Liver (tissue), 8 donors: ENCODE measurements at regions not wholly inside any gene's neighbourhood (a gene's known extent, or its start where the extent isn't known, plus 50 kb on each side); places are given as distances from the start of the nearest gene placed in this dataset.
"Not testable (repeated sequence)": the region's sequence is repeated elsewhere in the genome, so short reads cannot be mapped to it uniquely, and the experiment has no call there.

Experiments
- DNase-seq: peaks from one replicate; pipeline ENCODE4 v3.0.0-alpha.2; 2017; ENCODE audit warnings: low spot score
- H3K27ac ChIP-seq, 2 donors: one replicate each; pipeline ENCODE4 v1.7.0; 2013; ENCODE audit warnings: inconsistent platforms in 2 of 2, low read length in 2 of 2, control low read depth in 1 of 2, low read depth in 1 of 2, mild to moderate bottlenecking in 1 of 2
- H3K27me3 ChIP-seq, 4 donors: one replicate each; pipeline versions ENCODE4 v1.6.1 to v1.7.0; 2013; ENCODE audit warnings: low read length in 3 of 4, inconsistent platforms in 1 of 4, mild to moderate bottlenecking in 1 of 4, moderate library complexity in 1 of 4; ENCODE audit not compliant: control insufficient read depth in 4 of 4, insufficient read depth in 4 of 4
- H3K36me3 ChIP-seq, 4 donors: one replicate each; pipeline versions ENCODE4 v1.6.1 to v1.7.0; 2013; ENCODE audit warnings: low read length in 3 of 4, mild to moderate bottlenecking in 3 of 4, low read depth in 1 of 4, moderate library complexity in 1 of 4; ENCODE audit not compliant: control insufficient read depth in 4 of 4, insufficient read depth in 3 of 4
- H3K4me1 ChIP-seq, 4 donors: one replicate each; pipeline versions ENCODE4 v1.6.1 to v1.7.0; 2013; ENCODE audit warnings: low read length in 3 of 4, mild to moderate bottlenecking in 3 of 4, moderate library complexity in 1 of 4; ENCODE audit not compliant: control insufficient read depth in 4 of 4, insufficient read depth in 4 of 4
- H3K4me3 ChIP-seq, 3 donors: one replicate each; pipeline versions ENCODE4 v1.6.1 to v1.7.0; 2013; ENCODE audit warnings: low read length in 3 of 3, control low read depth in 1 of 3, low read depth in 1 of 3, mild to moderate bottlenecking in 1 of 3
- H3K9ac ChIP-seq, 2 donors: one replicate each; pipeline ENCODE4 v1.7.0; 2013; ENCODE audit warnings: low read length in 2 of 2, mild to moderate bottlenecking in 2 of 2, moderate library complexity in 2 of 2, control low read depth in 1 of 2, low read depth in 1 of 2
- H3K9me3 ChIP-seq, 4 donors: one replicate each; pipeline versions ENCODE4 v1.6.1 to v1.7.0; 2013; ENCODE audit warnings: low read length in 3 of 4; ENCODE audit not compliant: control insufficient read depth in 4 of 4
- EGR1 ChIP-seq, 2 donors: IDR thresholded peaks; 2 replicates each; pipeline ENCODE4 v1.6.1; 2016 to 2018; ENCODE audit warnings: antibody characterized with exemption in 2 of 2, low read depth in 2 of 2
- FOXA1 ChIP-seq: IDR thresholded peaks from 2 replicates; pipeline ENCODE4 v1.6.1; 2016; ENCODE audit warnings: antibody characterized with exemption
- FOXA2 ChIP-seq: IDR thresholded peaks from 2 replicates; pipeline ENCODE4 v1.6.1; 2016; ENCODE audit warnings: antibody characterized with exemption
- GABPA ChIP-seq, 2 donors: IDR thresholded peaks in 1 of 2; conservative IDR thresholded peaks in 1 of 2; 2 replicates each; pipeline ENCODE4 v1.6.1; 2016; ENCODE audit warnings: antibody characterized with exemption in 2 of 2, mild to moderate bottlenecking in 1 of 2, moderate library complexity in 1 of 2
- HNF4A ChIP-seq, 2 donors: conservative IDR thresholded peaks; 2 replicates each; pipeline ENCODE4 v1.6.1; 2016; ENCODE audit warnings: antibody characterized with exemption in 2 of 2, mild to moderate bottlenecking in 2 of 2
- HNF4G ChIP-seq: IDR thresholded peaks from 2 replicates; pipeline ENCODE4 v1.6.1; 2016; ENCODE audit warnings: antibody characterized with exemption
- JUND ChIP-seq, 2 donors: IDR thresholded peaks; 2 replicates each; pipeline ENCODE4 v1.6.1; 2016; ENCODE audit warnings: antibody characterized with exemption in 2 of 2
- NR2F2 ChIP-seq: IDR thresholded peaks from 2 replicates; pipeline ENCODE4 v1.6.1; 2016; ENCODE audit warnings: antibody characterized with exemption
- RAD21 ChIP-seq, 2 donors: IDR thresholded peaks; 2 replicates each; pipeline ENCODE4 v1.6.1; 2016; ENCODE audit warnings: antibody characterized with exemption in 2 of 2, mild to moderate bottlenecking in 2 of 2
- RXRA ChIP-seq, 2 donors: IDR thresholded peaks; 2 replicates each; pipeline ENCODE4 v1.6.1; 2017 to 2018; ENCODE audit warnings: antibody characterized with exemption in 2 of 2, mild to moderate bottlenecking in 1 of 2
- SP1 ChIP-seq: IDR thresholded peaks from 2 replicates; pipeline ENCODE4 v1.6.1; 2018; ENCODE audit warnings: antibody characterized with exemption, mild to moderate bottlenecking
- TAF1 ChIP-seq: conservative IDR thresholded peaks from 2 replicates; pipeline ENCODE4 v1.6.1; 2016; ENCODE audit warnings: antibody characterized with exemption, mild to moderate bottlenecking
- YY1 ChIP-seq: IDR thresholded peaks from 2 replicates; pipeline ENCODE4 v1.6.1; 2016; ENCODE audit warnings: antibody characterized with exemption, mild to moderate bottlenecking
- WGBS: extraction: QIAGEN DNeasy Blood & Tissue Kit; methylation state at CpG from one replicate; pipeline ENCODE4 v1.1.7; 2013; 5-methylcytosine and 5-hydroxymethylcytosine counted together
- TF ChIP-seq, protein P1 (sequence below): IDR thresholded peaks from 2 replicates; pipeline ENCODE4 v1.6.1; 2016; ENCODE audit warnings: antibody characterized with exemption
- TF ChIP-seq, protein P2 (sequence below): IDR thresholded peaks from 2 replicates; pipeline ENCODE4 v1.6.1; 2016; ENCODE audit warnings: antibody characterized with exemption
- TF ChIP-seq, protein P3 (sequence below): IDR thresholded peaks from 2 replicates; pipeline ENCODE4 v1.6.1; 2016; ENCODE audit warnings: antibody characterized with exemption
- TF ChIP-seq, protein P4 (sequence below): IDR thresholded peaks from 2 replicates; pipeline ENCODE4 v1.6.1; 2016; ENCODE audit warnings: antibody characterized with exemption, mild to moderate bottlenecking
- TF ChIP-seq, protein P5 (sequence below): fragments of 150-350 bp; IDR thresholded peaks from 2 replicates; pipeline ENCODE4 v1.5.1; 2017; ENCODE audit warnings: improper control_type of control experiment, low read depth, low read length; ENCODE audit not compliant: missing input control
- donor health status: healthy.
- donor health status: healthy.
- donor health status: healthy.
- donor health status: healthy.
- donor health status: healthy.

DNA sequence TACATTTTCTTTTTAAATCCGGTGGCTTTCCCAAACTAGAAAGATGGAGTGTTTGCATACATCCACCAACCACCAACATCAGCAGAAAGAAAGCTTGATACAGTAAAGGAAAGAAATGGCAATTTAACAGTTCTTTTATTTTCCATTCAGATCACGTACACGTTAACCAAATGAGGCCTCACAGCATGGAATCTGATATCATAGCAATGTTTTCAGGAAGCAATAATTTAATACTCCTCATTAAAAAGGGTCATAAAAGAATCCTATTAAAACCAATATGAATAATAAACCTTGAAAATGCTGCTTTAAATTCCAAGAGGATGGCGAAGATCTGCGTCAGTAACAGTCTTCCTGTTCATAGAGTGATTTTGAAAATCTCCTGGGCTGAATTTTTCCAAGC, 1562.1 kb downstream of the KHDRBS2 start:
- WGBS, result 87% methylated on average over 5 of the region's 5 CpGs
- H3K9me3 ChIP-seq, H3K4me1 ChIP-seq, H3K27ac ChIP-seq, H3K27me3 ChIP-seq, H3K9ac ChIP-seq, DNase-seq, H3K36me3 ChIP-seq, H3K4me3 ChIP-seq: not testable (repeated sequence)

DNA sequence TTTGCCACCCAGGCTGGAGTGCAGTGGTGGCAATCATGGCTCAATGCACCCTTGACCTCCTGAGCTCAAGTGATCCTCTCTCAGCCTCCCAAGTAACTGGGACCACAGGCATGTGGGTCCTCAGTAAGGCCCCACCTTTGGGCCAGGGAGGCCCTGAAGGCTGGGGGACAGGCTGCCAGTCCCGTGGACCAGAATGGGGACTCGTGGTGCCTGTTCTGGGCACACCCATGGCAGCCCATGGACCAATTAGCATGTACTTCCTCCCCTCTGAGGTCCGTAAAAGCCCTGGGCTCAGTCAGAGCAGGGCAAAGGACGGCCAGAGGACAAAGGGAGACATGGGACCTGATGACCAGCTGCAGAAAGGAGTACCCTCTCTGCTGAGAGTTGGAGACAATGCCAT, 1590.8 kb downstream of the KHDRBS2 start:
- WGBS, result 76% methylated on average over 4 of the region's 4 CpGs
- no peak overlapping the region for H3K9ac ChIP-seq
- no peak overlapping the region for H3K4me3 ChIP-seq
- peaks cover 0 to 3% (median 2%) of the 10 kb centered on the region in 4 donors for H3K9me3 ChIP-seq
- no peaks in the 10 kb centered on the region for H3K4me1 ChIP-seq
- no peak for TF ChIP-seq HNF4A (conservative IDR thresholded peaks at IDR 0.05)
- TF ChIP-seq YY1, result no peak
- TF ChIP-seq TAF1, result no peak
- no peak for TF ChIP-seq RXRA (IDR thresholded peaks at IDR 0.05)
- TF ChIP-seq, protein P1, sequence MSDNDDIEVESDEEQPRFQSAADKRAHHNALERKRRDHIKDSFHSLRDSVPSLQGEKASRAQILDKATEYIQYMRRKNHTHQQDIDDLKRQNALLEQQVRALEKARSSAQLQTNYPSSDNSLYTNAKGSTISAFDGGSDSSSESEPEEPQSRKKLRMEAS, result no peak
- TF ChIP-seq, protein P2, sequence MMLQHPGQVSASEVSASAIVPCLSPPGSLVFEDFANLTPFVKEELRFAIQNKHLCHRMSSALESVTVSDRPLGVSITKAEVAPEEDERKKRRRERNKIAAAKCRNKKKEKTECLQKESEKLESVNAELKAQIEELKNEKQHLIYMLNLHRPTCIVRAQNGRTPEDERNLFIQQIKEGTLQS, result no peak
- TF ChIP-seq JUND (IDR thresholded peaks at IDR 0.05), result no peak
- no peak for TF ChIP-seq EGR1 (IDR thresholded peaks at IDR 0.05; ENCODE audit: low read depth in 2 of 2)
- no peak for TF ChIP-seq FOXA2
- no peak for TF ChIP-seq HNF4G
- no peak for TF ChIP-seq FOXA1
- TF ChIP-seq RAD21 (IDR thresholded peaks at IDR 0.05), result no peak
- TF ChIP-seq, protein P3, sequence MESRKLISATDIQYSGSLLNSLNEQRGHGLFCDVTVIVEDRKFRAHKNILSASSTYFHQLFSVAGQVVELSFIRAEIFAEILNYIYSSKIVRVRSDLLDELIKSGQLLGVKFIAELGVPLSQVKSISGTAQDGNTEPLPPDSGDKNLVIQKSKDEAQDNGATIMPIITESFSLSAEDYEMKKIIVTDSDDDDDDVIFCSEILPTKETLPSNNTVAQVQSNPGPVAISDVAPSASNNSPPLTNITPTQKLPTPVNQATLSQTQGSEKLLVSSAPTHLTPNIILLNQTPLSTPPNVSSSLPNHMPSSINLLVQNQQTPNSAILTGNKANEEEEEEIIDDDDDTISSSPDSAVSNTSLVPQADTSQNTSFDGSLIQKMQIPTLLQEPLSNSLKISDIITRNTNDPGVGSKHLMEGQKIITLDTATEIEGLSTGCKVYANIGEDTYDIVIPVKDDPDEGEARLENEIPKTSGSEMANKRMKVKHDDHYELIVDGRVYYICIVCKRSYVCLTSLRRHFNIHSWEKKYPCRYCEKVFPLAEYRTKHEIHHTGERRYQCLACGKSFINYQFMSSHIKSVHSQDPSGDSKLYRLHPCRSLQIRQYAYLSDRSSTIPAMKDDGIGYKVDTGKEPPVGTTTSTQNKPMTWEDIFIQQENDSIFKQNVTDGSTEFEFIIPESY, result no peak
- TF ChIP-seq, protein P4, sequence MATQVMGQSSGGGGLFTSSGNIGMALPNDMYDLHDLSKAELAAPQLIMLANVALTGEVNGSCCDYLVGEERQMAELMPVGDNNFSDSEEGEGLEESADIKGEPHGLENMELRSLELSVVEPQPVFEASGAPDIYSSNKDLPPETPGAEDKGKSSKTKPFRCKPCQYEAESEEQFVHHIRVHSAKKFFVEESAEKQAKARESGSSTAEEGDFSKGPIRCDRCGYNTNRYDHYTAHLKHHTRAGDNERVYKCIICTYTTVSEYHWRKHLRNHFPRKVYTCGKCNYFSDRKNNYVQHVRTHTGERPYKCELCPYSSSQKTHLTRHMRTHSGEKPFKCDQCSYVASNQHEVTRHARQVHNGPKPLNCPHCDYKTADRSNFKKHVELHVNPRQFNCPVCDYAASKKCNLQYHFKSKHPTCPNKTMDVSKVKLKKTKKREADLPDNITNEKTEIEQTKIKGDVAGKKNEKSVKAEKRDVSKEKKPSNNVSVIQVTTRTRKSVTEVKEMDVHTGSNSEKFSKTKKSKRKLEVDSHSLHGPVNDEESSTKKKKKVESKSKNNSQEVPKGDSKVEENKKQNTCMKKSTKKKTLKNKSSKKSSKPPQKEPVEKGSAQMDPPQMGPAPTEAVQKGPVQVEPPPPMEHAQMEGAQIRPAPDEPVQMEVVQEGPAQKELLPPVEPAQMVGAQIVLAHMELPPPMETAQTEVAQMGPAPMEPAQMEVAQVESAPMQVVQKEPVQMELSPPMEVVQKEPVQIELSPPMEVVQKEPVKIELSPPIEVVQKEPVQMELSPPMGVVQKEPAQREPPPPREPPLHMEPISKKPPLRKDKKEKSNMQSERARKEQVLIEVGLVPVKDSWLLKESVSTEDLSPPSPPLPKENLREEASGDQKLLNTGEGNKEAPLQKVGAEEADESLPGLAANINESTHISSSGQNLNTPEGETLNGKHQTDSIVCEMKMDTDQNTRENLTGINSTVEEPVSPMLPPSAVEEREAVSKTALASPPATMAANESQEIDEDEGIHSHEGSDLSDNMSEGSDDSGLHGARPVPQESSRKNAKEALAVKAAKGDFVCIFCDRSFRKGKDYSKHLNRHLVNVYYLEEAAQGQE, result no peak
- H3K27ac ChIP-seq, result no peak overlapping the region
- DNase-seq, result no peak
- H3K36me3 ChIP-seq, result no peaks in the 10 kb centered on the region
- H3K27me3 ChIP-seq, result no peaks in the 10 kb centered on the region

DNA sequence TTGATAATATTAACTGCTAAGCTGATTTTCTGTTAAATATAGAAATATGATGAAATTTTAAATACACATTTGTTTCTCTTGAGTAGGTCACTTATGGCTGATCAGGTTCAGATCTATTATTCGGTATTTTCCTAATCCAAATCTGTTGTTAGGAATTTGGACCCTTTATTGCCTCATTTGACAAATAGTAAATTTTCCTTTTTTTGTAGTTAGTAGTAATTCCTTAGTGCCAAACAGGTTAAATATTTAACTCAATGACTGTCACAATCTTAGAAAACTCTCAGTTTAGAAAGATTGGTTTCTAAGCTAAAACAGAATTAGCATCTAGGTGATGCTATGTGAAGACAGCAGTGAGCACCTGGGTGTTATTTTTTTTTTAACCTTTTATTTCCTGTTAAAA, 1598.9 kb downstream of the KHDRBS2 start:
- Histone ChIP-seq H3K4me1 (no peaks in the 10 kb centered on the region), H3K36me3 (no peaks in the 10 kb centered on the region), H3K27ac (no peak overlapping the region), H3K27me3 (no peaks in the 10 kb centered on the region), H3K4me3 (no peak overlapping the region), H3K9ac (no peak overlapping the region), H3K9me3 (peaks cover 0 to 3% (median 0%) of the 10 kb centered on the region in 4 donors)
- DNase-seq, result no peak
- WGBS, result 32% methylated on average over 1 of the region's 1 CpG
- TF ChIP-seq NR2F2 (no peak), GABPA (IDR thresholded peaks at IDR 0.05 in 1 of 2, conservative IDR thresholded peaks at IDR 0.05 in 1 of 2) (no peak), RAD21 (IDR thresholded peaks at IDR 0.05) (peak in 1 of 2 donors; percentile 6), HNF4A (conservative IDR thresholded peaks at IDR 0.05) (peak in 1 of 2 donors; percentile 73), SP1 (no peak), TAF1 (no peak)
- TF ChIP-seq, protein P4, result no peak
- TF ChIP-seq, protein P5, sequence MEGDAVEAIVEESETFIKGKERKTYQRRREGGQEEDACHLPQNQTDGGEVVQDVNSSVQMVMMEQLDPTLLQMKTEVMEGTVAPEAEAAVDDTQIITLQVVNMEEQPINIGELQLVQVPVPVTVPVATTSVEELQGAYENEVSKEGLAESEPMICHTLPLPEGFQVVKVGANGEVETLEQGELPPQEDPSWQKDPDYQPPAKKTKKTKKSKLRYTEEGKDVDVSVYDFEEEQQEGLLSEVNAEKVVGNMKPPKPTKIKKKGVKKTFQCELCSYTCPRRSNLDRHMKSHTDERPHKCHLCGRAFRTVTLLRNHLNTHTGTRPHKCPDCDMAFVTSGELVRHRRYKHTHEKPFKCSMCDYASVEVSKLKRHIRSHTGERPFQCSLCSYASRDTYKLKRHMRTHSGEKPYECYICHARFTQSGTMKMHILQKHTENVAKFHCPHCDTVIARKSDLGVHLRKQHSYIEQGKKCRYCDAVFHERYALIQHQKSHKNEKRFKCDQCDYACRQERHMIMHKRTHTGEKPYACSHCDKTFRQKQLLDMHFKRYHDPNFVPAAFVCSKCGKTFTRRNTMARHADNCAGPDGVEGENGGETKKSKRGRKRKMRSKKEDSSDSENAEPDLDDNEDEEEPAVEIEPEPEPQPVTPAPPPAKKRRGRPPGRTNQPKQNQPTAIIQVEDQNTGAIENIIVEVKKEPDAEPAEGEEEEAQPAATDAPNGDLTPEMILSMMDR, result no peak
